ENCODE measurements at regions not wholly inside any gene's neighbourhood (a gene's known extent, or its start where the extent isn't known, plus 50 kb on each side); places are given as distances from the start of the nearest gene placed in this dataset.

GRCh38 chr22:49577168-49578060, 250.3 kb downstream of the BRD1 start:
- no peak for DNase-seq (ENCODE audit: low read depth)
- in situ Hi-C loops (cut with HindIII; ENCODE audit: low sequenced_read_pairs): no loop called here
- no peak overlapping the region for H3K4me3 ChIP-seq (ENCODE audit: low read depth, low read length)
- TF ChIP-seq CTCF (IDR thresholded peaks at IDR 0.05; ENCODE audit: low read depth, low read length, missing control alignments): no peak

- DNase-seq (ENCODE audit: low read depth): no peak
- in situ Hi-C loops (cut with HindIII; ENCODE audit: low sequenced_read_pairs): no loop called here
- TF ChIP-seq CTCF (IDR thresholded peaks at IDR 0.05; ENCODE audit: low read depth, low read length, missing control alignments): no peak
- H3K4me3 ChIP-seq (ENCODE audit: low read depth, low read length): no peak overlapping the region
Observed at GRCh38 chr22:49576241-49577141, 251.2 kb downstream of the BRD1 start.

- no peak for DNase-seq (ENCODE audit: low read depth)
- no peak for TF ChIP-seq CTCF (IDR thresholded peaks at IDR 0.05; ENCODE audit: low read depth, low read length, missing control alignments)
- in situ Hi-C loops (cut with HindIII; ENCODE audit: low sequenced_read_pairs): no loop called here
- H3K4me3 ChIP-seq (ENCODE audit: low read depth, low read length): no peak overlapping the region
Observed at GRCh38 chr22:49575703-49576081, 252.0 kb downstream of the BRD1 start.

- DNase-seq (ENCODE audit: low read depth): no peak
- in situ Hi-C loops (cut with HindIII; ENCODE audit: low sequenced_read_pairs): no loop called here
Observed at GRCh38 chr22:49574881-49575702, 252.6 kb downstream of the BRD1 start.

GRCh38 chr22:49574205-49574880, 253.3 kb downstream of the BRD1 start:
- no peak for DNase-seq (ENCODE audit: low read depth)
- no peak overlapping the region for H3K4me3 ChIP-seq (ENCODE audit: low read depth, low read length)
- TF ChIP-seq CTCF (IDR thresholded peaks at IDR 0.05; ENCODE audit: low read depth, low read length, missing control alignments): no peak
- in situ Hi-C loops (cut with HindIII; ENCODE audit: low sequenced_read_pairs): no loop called here

More at GRCh38 chr22:49574881-49575702, 252.6 kb downstream of the BRD1 start:
- H3K4me3 ChIP-seq (ENCODE audit: low read depth, low read length): no peak overlapping the region
- TF ChIP-seq CTCF (IDR thresholded peaks at IDR 0.05; ENCODE audit: low read depth, low read length, missing control alignments): no peak
